Neural cell (in vitro differentiated cells): ENCODE measurements at regions not wholly inside any gene's neighbourhood (a gene's known extent, or its start where the extent isn't known, plus 50 kb on each side); places are given as distances from the start of the nearest gene placed in this dataset.

ENCODE experiments used
- H2AFZ ChIP-seq: fragments of 200-600, 300-800 bp; sonication (generic), shearing (Covaris generic); 2 replicates; pipeline ENCODE4 v1.6.0; 2014; ENCODE audit warnings: low read depth, mild to moderate bottlenecking, antibody characterized with exemption, low read length, moderate library complexity
- H3F3A ChIP-seq: fragments of 200-600 bp; shearing (Covaris generic); 2 replicates; pipeline ENCODE4 v1.6.1; 2016; ENCODE audit warnings: mild to moderate bottlenecking, moderate library complexity, mixed read lengths, antibody characterized with exemption, low read length; ENCODE audit not compliant: insufficient read depth, poor library complexity, severe bottlenecking
- H3K27ac ChIP-seq: fragments of 200-600, 300-800 bp; sonication (generic), shearing (Covaris generic); 2 replicates; pipeline ENCODE4 v1.5.1; 2014; ENCODE audit warnings: mild to moderate bottlenecking, low read length, moderate library complexity
- H3K27me3 ChIP-seq: fragments of 300-800, 200-600 bp; sonication (generic), shearing (Covaris generic); 2 replicates; pipeline ENCODE4 v1.6.0; 2014; ENCODE audit warnings: mild to moderate bottlenecking, low read depth, low read length, moderate library complexity; ENCODE audit not compliant: insufficient read depth
- H3K36me3 ChIP-seq: fragments of 300-800, 200-600 bp; sonication (generic), shearing (Covaris generic); 2 replicates; pipeline ENCODE4 v1.5.1; 2014; ENCODE audit warnings: mild to moderate bottlenecking, antibody characterized with exemption, low read length, moderate library complexity; ENCODE audit not compliant: insufficient read depth
- H3K4me2 ChIP-seq: fragments of 300-800, 200-600 bp; sonication (generic), shearing (Covaris generic); 2 replicates; pipeline ENCODE4 v1.6.0; 2014; ENCODE audit warnings: mild to moderate bottlenecking, low read length
- H3K4me3 ChIP-seq: fragments of 300-800, 200-600 bp; sonication (generic), shearing (Covaris generic); 2 replicates; pipeline ENCODE4 v1.5.1; 2014; ENCODE audit warnings: mild to moderate bottlenecking, low read length, moderate library complexity
- H3K79me2 ChIP-seq: fragments of 200-600 bp; shearing (Covaris generic); replicated peaks from 2 replicates; pipeline ENCODE4 v1.6.0; 2014; ENCODE audit warnings: mild to moderate bottlenecking, low read length, moderate library complexity; ENCODE audit not compliant: insufficient read depth
- H3K9ac ChIP-seq: fragments of 300-800, 200-600 bp; sonication (generic), shearing (Covaris generic); 2 replicates; pipeline ENCODE4 v1.6.1; 2016; ENCODE audit warnings: mild to moderate bottlenecking, low read length, mixed read lengths
- H3K9me2 ChIP-seq: fragments of 200-600 bp; shearing (Covaris generic); 2 replicates; pipeline ENCODE4 v1.6.1; 2016; ENCODE audit warnings: mild to moderate bottlenecking, low read length, mixed read lengths; ENCODE audit not compliant: insufficient read depth
- H3K9me3 ChIP-seq: fragments of 200-600, 300-800 bp; sonication (generic), shearing (Covaris generic); 2 replicates; pipeline ENCODE4 v1.6.1; 2016; ENCODE audit warnings: mild to moderate bottlenecking, mixed run types, low read length, moderate library complexity, mixed read lengths
- H4K20me1 ChIP-seq: fragments of 200-600 bp; shearing (Covaris generic); 2 replicates; pipeline ENCODE4 v1.6.1; 2016; ENCODE audit warnings: mild to moderate bottlenecking, mixed run types; ENCODE audit not compliant: insufficient read depth
- CTCF ChIP-seq: fragments of 450-650 bp; IDR thresholded peaks from 2 replicates; pipeline ENCODE4 v1.5.1; 2014; ENCODE audit warnings: antibody characterized with exemption, mild to moderate bottlenecking, moderate library complexity; ENCODE audit not compliant: poor library complexity, severe bottlenecking
- EP300 ChIP-seq: fragments of 450-650 bp; conservative IDR thresholded peaks from 2 replicates; pipeline ENCODE4 v1.6.1; 2014; ENCODE audit warnings: antibody characterized with exemption, mild to moderate bottlenecking, moderate library complexity; ENCODE audit not compliant: poor library complexity, severe bottlenecking
- EZH2 ChIP-seq: fragments of 200-600, 300-800 bp; shearing (Covaris generic), sonication (generic); IDR thresholded peaks from 2 replicates; pipeline ENCODE4 v1.6.1; 2014; ENCODE audit warnings: antibody characterized with exemption, low read length, borderline replicate concordance, mild to moderate bottlenecking; ENCODE audit not compliant: insufficient read depth, poor library complexity, severe bottlenecking
- MXI1 ChIP-seq: fragments of 450-650 bp; conservative IDR thresholded peaks from 2 replicates; pipeline ENCODE4 v1.6.1; 2014; ENCODE audit warnings: antibody characterized with exemption, mild to moderate bottlenecking; ENCODE audit not compliant: poor library complexity, severe bottlenecking
- POLR2AphosphoS5 ChIP-seq: IDR thresholded peaks from 2 replicates; pipeline ENCODE4 v1.6.1; 2012
- RAD21 ChIP-seq: fragments of 450-650 bp; conservative IDR thresholded peaks from 2 replicates; pipeline ENCODE4 v1.6.1; 2014; ENCODE audit warnings: antibody characterized with exemption, mild to moderate bottlenecking, moderate library complexity
- REST ChIP-seq: IDR thresholded peaks from 2 replicates; pipeline ENCODE4 v1.6.1; 2012; ENCODE audit warnings: borderline replicate concordance
- SMC3 ChIP-seq: fragments of 450-650 bp; conservative IDR thresholded peaks from 2 replicates; pipeline ENCODE4 v1.6.1; 2014; ENCODE audit warnings: antibody characterized with exemption, mild to moderate bottlenecking, moderate library complexity; ENCODE audit not compliant: poor library complexity
- TAF1 ChIP-seq: IDR thresholded peaks from 2 replicates; pipeline ENCODE4 v1.6.1; 2012; ENCODE audit warnings: low read depth

- no peaks in the 10 kb centered on the region for H3K79me2 ChIP-seq
- TF ChIP-seq REST (no peak), RAD21 (no peak), SMC3 (no peak), CTCF (no peak), POLR2AphosphoS5 (no peak), EZH2 (no peak)
- no peaks in the 10 kb centered on the region for H3K9me2 ChIP-seq
- H3K27me3 ChIP-seq, result no peaks in the 10 kb centered on the region
- H3K4me3 ChIP-seq, result no peak overlapping the region
- H3K4me2 ChIP-seq, result no peak overlapping the region
- H3K36me3 ChIP-seq, result no peaks in the 10 kb centered on the region
- no peaks in the 10 kb centered on the region for H3F3A ChIP-seq
- H4K20me1 ChIP-seq, result no peaks in the 10 kb centered on the region
- no peak overlapping the region for H3K9ac ChIP-seq
- no peak overlapping the region for H2AFZ ChIP-seq
- H3K9me3 ChIP-seq, result no peaks in the 10 kb centered on the region
- no peak overlapping the region for H3K27ac ChIP-seq
Measured at GRCh38 chr13:50428183-50428877, 413.1 kb downstream of the KCNRG start.

GRCh38 chr13:50435011-50435410, 408.5 kb downstream of the DLEU7 start:
- no peaks in the 10 kb centered on the region for H3K36me3 ChIP-seq
- no peak overlapping the region for H3K4me2 ChIP-seq
- H3K27me3 ChIP-seq, result no peaks in the 10 kb centered on the region
- H4K20me1 ChIP-seq, result no peaks in the 10 kb centered on the region
- no peak overlapping the region for H3K4me3 ChIP-seq
- H3K9me3 ChIP-seq, result no peaks in the 10 kb centered on the region
- no peak overlapping the region for H3K27ac ChIP-seq
- no peak overlapping the region for H2AFZ ChIP-seq
- TF ChIP-seq SMC3, result no peak
- no peak for TF ChIP-seq MXI1
- no peak for TF ChIP-seq TAF1
- TF ChIP-seq CTCF, result no peak
- no peak for TF ChIP-seq REST
- no peak for TF ChIP-seq EZH2
- no peak for TF ChIP-seq EP300
- TF ChIP-seq POLR2AphosphoS5, result no peak
- no peak for TF ChIP-seq RAD21
- H3K79me2 ChIP-seq, result no peaks in the 10 kb centered on the region
- no peaks in the 10 kb centered on the region for H3F3A ChIP-seq
- no peaks in the 10 kb centered on the region for H3K9me2 ChIP-seq
- no peak overlapping the region for H3K9ac ChIP-seq
